Ovary (tissue), 7 donors: ENCODE measurements at regions not wholly inside any gene's neighbourhood (a gene's known extent, or its start where the extent isn't known, plus 50 kb on each side); places are given as distances from the start of the nearest gene placed in this dataset.
A peak's percentile ranks its signal among the peaks of the same experiment; 100 is the strongest.

Experiments used
- DNase-seq, 5 donors: peaks; one replicate each; pipeline ENCODE4 v3.0.0-alpha.2; 2019 to 2020
- H3K27ac ChIP-seq, 2 donors: fragments of 200-600 bp; one replicate each; pipeline versions ENCODE4 v1.5.1 to v1.8.0; 2019 to 2022
- H3K27me3 ChIP-seq: fragments of 200-600 bp; one replicate; pipeline ENCODE4 v1.8.0; 2022
- H3K36me3 ChIP-seq: fragments of 200-600 bp; sonication (generic); one replicate; pipeline ENCODE4 v1.5.1; 2019
- H3K4me1 ChIP-seq: one replicate; pipeline ENCODE4 v1.8.1; 2013; ENCODE audit warnings: mild to moderate bottlenecking, moderate library complexity; ENCODE audit not compliant: insufficient read depth
- H3K4me3 ChIP-seq: fragments of 200-600 bp; sonication (generic); one replicate; pipeline ENCODE4 v1.5.1; 2017
- H3K9me3 ChIP-seq, 2 donors: fragments of 200-600 bp in 1 of 2; sonication (generic) in 1 of 2; one replicate each; pipeline versions ENCODE4 v1.5.1 to v1.8.1; 2013 to 2019; ENCODE audit warnings: mild to moderate bottlenecking in 1 of 2, moderate library complexity in 1 of 2
- CTCF ChIP-seq, 3 donors: fragments of 450-650 bp in 2 of 3; fragments of 200-600 bp in 1 of 3; IDR thresholded peaks; one replicate each; pipeline versions ENCODE4 v1.5.1 to v1.8.0; 2016 to 2022; ENCODE audit warnings: antibody characterized with exemption in 3 of 3, mild to moderate bottlenecking in 1 of 3
- EP300 ChIP-seq: sonication (generic); formaldehyde crosslinking; IDR thresholded peaks from one replicate; pipeline ENCODE4 v1.6.1; 2017; ENCODE audit warnings: antibody characterized with exemption
- POLR2A ChIP-seq: fragments of 450-650 bp; IDR thresholded peaks from one replicate; pipeline ENCODE4 v1.6.1; 2017; ENCODE audit warnings: antibody characterized with exemption, mild to moderate bottlenecking, moderate library complexity
- WGBS, 3 donors: extraction: QIAGEN DNeasy Blood & Tissue Kit in 1 of 3; methylation state at CpG; one replicate each; pipeline versions ENCODE4 v1.1.5 to v1.1.7; 2013 to 2017; 5-methylcytosine and 5-hydroxymethylcytosine counted together
- intact Hi-C, 4 donors: fragments of 100-400 bp; cut with DNase I; formaldehyde crosslinking; loops; one replicate each; pipeline versions ENCODE4 v1.11.0 to v1.15.1; 2022 to 2023
- donor health status: DM: no; HTN: no; CAD: no; lungs with moderate emphysema.
- donor health status: DM: no; HTN: no; CAD: no.
- donor health status: Bipolar disorder and iron deficiency.
- donor health status: DM: no; HTN: no; CAD: no.
- donor health status: DM: yes; HTN: yes; CAD: no.

GRCh38 chr1:5764959-5765358, 227.3 kb downstream of the NPHP4 start:
- no peaks in the 10 kb centered on the region for H3K27me3 ChIP-seq
- no peak overlapping the region for H3K4me3 ChIP-seq
- no peak overlapping the region for H3K27ac ChIP-seq
- TF ChIP-seq POLR2A (no peak), CTCF (IDR thresholded peaks at IDR 0.05) (no peak), EP300 (no peak)
- H3K4me1 ChIP-seq, result peaks cover 10% of the 10 kb centered on the region
- no peaks in the 10 kb centered on the region for H3K9me3 ChIP-seq
- 74 to 80% (median 76%) methylated on average over 9 to 10 of the region's 10 CpGs for WGBS, 3 donors
- H3K36me3 ChIP-seq, result no peaks in the 10 kb centered on the region
- no peak for DNase-seq
- intact Hi-C loops, result no loop called here

GRCh38 chr1:5764464-5764863, 227.8 kb downstream of the NPHP4 start:
- Histone ChIP-seq H3K27me3 (no peaks in the 10 kb centered on the region), H3K9me3 (no peaks in the 10 kb centered on the region), H3K4me1 (peaks cover 7% of the 10 kb centered on the region), H3K27ac (no peak overlapping the region), H3K4me3 (no peak overlapping the region), H3K36me3 (no peaks in the 10 kb centered on the region)
- TF ChIP-seq EP300 (no peak), CTCF (IDR thresholded peaks at IDR 0.05) (no peak), POLR2A (no peak)
- intact Hi-C loops, result no loop called here
- DNase-seq, result no peak
- 47 to 54% (median 49%) methylated on average over 8 of the region's 8 CpGs for WGBS, 3 donors

- 73 to 80% (median 78%) methylated on average over 7 to 8 of the region's 8 CpGs for WGBS, 3 donors
- H3K27me3 ChIP-seq, result no peaks in the 10 kb centered on the region
- H3K9me3 ChIP-seq, result no peaks in the 10 kb centered on the region
These were observed 228.4 kb downstream of the NPHP4 start for GRCh38 chr1:5763696-5764370.

GRCh38 chr1:5758859-5759578, 233.2 kb downstream of the NPHP4 start:
- Histone ChIP-seq H3K4me1 (peaks cover 8% of the 10 kb centered on the region), H3K9me3 (no peaks in the 10 kb centered on the region), H3K4me3 (no peak overlapping the region), H3K36me3 (no peaks in the 10 kb centered on the region), H3K27ac (no peak overlapping the region), H3K27me3 (no peaks in the 10 kb centered on the region)
- peak in 1 of 5 donors; percentile 28 for DNase-seq
- WGBS, 3 donors, result 75 to 82% (median 82%) methylated on average over 19 of the region's 19 CpGs
- TF ChIP-seq CTCF (IDR thresholded peaks at IDR 0.05) (no peak), POLR2A (no peak), EP300 (no peak)
- intact Hi-C loops, result loop anchor here in 1 of 4 donors (10.0 kb wide), 1 partner anchor 1104 kb away; the partner anchor contains the start of gene AJAP1

More at GRCh38 chr1:5763696-5764370, 228.4 kb downstream of the NPHP4 start:
- Histone ChIP-seq H3K36me3 (no peaks in the 10 kb centered on the region), H3K4me1 (peaks cover 3% of the 10 kb centered on the region), H3K4me3 (no peak overlapping the region), H3K27ac (no peak overlapping the region)
- DNase-seq, result no peak
- TF ChIP-seq CTCF (IDR thresholded peaks at IDR 0.05), result no peak
- no peak for TF ChIP-seq POLR2A
- no peak for TF ChIP-seq EP300
- intact Hi-C loops, result no loop called here
